Neural progenitor cell (in vitro differentiated cells): ENCODE measurements at regions not wholly inside any gene's neighbourhood (a gene's known extent, or its start where the extent isn't known, plus 50 kb on each side); places are given as distances from the start of the nearest gene placed in this dataset.

Experiments
- CTCF ChIP-seq: fragments of 200-600 bp; sonication (generic); IDR thresholded peaks from 2 replicates; pipeline ENCODE4 v1.5.1; 2017; ENCODE audit warnings: antibody characterized with exemption, mild to moderate bottlenecking
- EZH2 ChIP-seq: fragments of 200-600 bp; sonication (generic); IDR thresholded peaks from 2 replicates; pipeline ENCODE4 v1.6.1; 2017; ENCODE audit warnings: antibody characterized with exemption, mild to moderate bottlenecking, moderate library complexity

- TF ChIP-seq CTCF = no peak
- TF ChIP-seq EZH2 = no peak
Measured at GRCh38 chr5:23655674-23656073, 148.3 kb downstream of the PRDM9 start.
